IPS DF 19.7 (cell line): ENCODE measurements at regions not wholly inside any gene's neighbourhood (a gene's known extent, or its start where the extent isn't known, plus 50 kb on each side); places are given as distances from the start of the nearest gene placed in this dataset.

ENCODE experiments used
- DNase-seq: peaks from one replicate; pipeline ENCODE4 v3.0.0-alpha.2; 2013; ENCODE audit warnings: low read depth, low spot score

GRCh38 chr4:128388352-128388630, 100.7 kb upstream of the PGRMC2 start:
- no peak for DNase-seq

- no peak for DNase-seq
Observed at GRCh38 chr4:128387600-128388351, 100.2 kb upstream of the PGRMC2 start.

- DNase-seq: no peak
Observed at GRCh38 chr4:128386761-128387599, 99.4 kb upstream of the PGRMC2 start.

- no peak for DNase-seq
Observed at GRCh38 chr4:128385683-128386304, 98.2 kb upstream of the PGRMC2 start.

GRCh38 chr4:128384765-128385598, 97.4 kb upstream of the PGRMC2 start:
- no peak for DNase-seq

- no peak for DNase-seq
Observed at GRCh38 chr4:128384091-128384520, 96.5 kb upstream of the PGRMC2 start.

- DNase-seq: no peak
Observed at GRCh38 chr4:128381748-128382559, 94.3 kb upstream of the PGRMC2 start.

GRCh38 chr4:128380306-128380705, 92.7 kb upstream of the PGRMC2 start:
- DNase-seq: no peak

GRCh38 chr4:128379860-128380259, 92.2 kb upstream of the PGRMC2 start:
- no peak for DNase-seq

GRCh38 chr4:128378668-128379067, 91.1 kb upstream of the PGRMC2 start:
- DNase-seq: no peak

GRCh38 chr4:128376958-128377357, 89.3 kb upstream of the PGRMC2 start:
- DNase-seq: no peak

- no peak for DNase-seq
Observed at GRCh38 chr4:128376303-128376702, 88.7 kb upstream of the PGRMC2 start.

GRCh38 chr4:128373628-128374027, 86.0 kb upstream of the PGRMC2 start:
- DNase-seq: no peak

GRCh38 chr4:128371876-128372275, 84.3 kb upstream of the PGRMC2 start:
- DNase-seq: no peak

GRCh38 chr4:128371001-128371777, 83.6 kb upstream of the PGRMC2 start:
- no peak for DNase-seq

GRCh38 chr4:128366212-128366611, 78.6 kb upstream of the PGRMC2 start:
- DNase-seq: no peak

- no peak for DNase-seq
Observed at GRCh38 chr4:128364565-128364964, 77.0 kb upstream of the PGRMC2 start.

GRCh38 chr4:128363966-128364365, 76.4 kb upstream of the PGRMC2 start:
- no peak for DNase-seq

- DNase-seq: no peak
Observed at GRCh38 chr4:128362760-128363159, 75.1 kb upstream of the PGRMC2 start.

GRCh38 chr4:128359422-128359821, 71.8 kb upstream of the PGRMC2 start:
- no peak for DNase-seq
